Natural killer cell (primary cell): ENCODE measurements at regions not wholly inside any gene's neighbourhood (a gene's known extent, or its start where the extent isn't known, plus 50 kb on each side); places are given as distances from the start of the nearest gene placed in this dataset.
"Not testable (repeated sequence)": the region's sequence is repeated elsewhere in the genome, so short reads cannot be mapped to it uniquely, and the experiment has no call there.

Source experiments
- ATAC-seq, 3 donors: fragments of 150-1000 bp in 2 of 3; fragments of 200-7000 bp in 1 of 3; cut with Tn5 transposase; 1 replicate in 1 of 3; 2 replicates in 2 of 3; pipeline ENCODE4 v1.10.0; 2021; ENCODE audit warnings: mild to moderate bottlenecking in 2 of 3, moderate library complexity in 2 of 3
- DNase-seq, 2 donors: peaks; one replicate each; pipeline versions ENCODE4 v3.0.0 to v3.0.0-alpha.2; 2013 to 2021; ENCODE audit warnings: mixed read lengths in 1 of 2
- H3K27ac ChIP-seq: one replicate; pipeline ENCODE4 v1.5.1; 2013; ENCODE audit warnings: mild to moderate bottlenecking, low read length
- H3K27me3 ChIP-seq: one replicate; pipeline ENCODE4 v1.6.1; 2013; ENCODE audit warnings: low read length; ENCODE audit not compliant: control insufficient read depth, insufficient read depth
- H3K36me3 ChIP-seq: one replicate; pipeline ENCODE4 v1.6.1; 2013; ENCODE audit warnings: low read length; ENCODE audit not compliant: control insufficient read depth, insufficient read depth
- H3K4me1 ChIP-seq: one replicate; pipeline ENCODE4 v1.6.1; 2013; ENCODE audit warnings: low read length; ENCODE audit not compliant: control insufficient read depth, insufficient read depth
- H3K4me3 ChIP-seq: one replicate; pipeline ENCODE4 v1.5.1; 2013; ENCODE audit warnings: low read length
- H3K9me3 ChIP-seq: one replicate; pipeline ENCODE4 v1.6.1; 2013; ENCODE audit warnings: low read length; ENCODE audit not compliant: control insufficient read depth, insufficient read depth
- H3K27ac Mint-ChIP-seq, 2 donors: one replicate each; pipeline ENCODE4 v1.8.0; 2022; ENCODE audit warnings: mild to moderate bottlenecking in 2 of 2, mixed read lengths in 2 of 2, moderate library complexity in 1 of 2
- H3K27me3 Mint-ChIP-seq, 2 donors: one replicate each; pipeline ENCODE4 v1.8.0; 2022; ENCODE audit warnings: low read depth in 2 of 2, mixed read lengths in 2 of 2
- H3K36me3 Mint-ChIP-seq: one replicate; pipeline ENCODE4 v1.8.0; 2022; ENCODE audit warnings: mixed read lengths
- H3K4me1 Mint-ChIP-seq, 2 donors: one replicate each; pipeline ENCODE4 v1.8.0; 2022; ENCODE audit warnings: mixed read lengths in 2 of 2
- H3K4me3 Mint-ChIP-seq: one replicate; pipeline ENCODE4 v1.8.0; 2022; ENCODE audit warnings: mild to moderate bottlenecking, moderate library complexity, mixed read lengths
- H3K9me3 Mint-ChIP-seq, 2 donors: one replicate each; pipeline ENCODE4 v1.8.0; 2022; ENCODE audit warnings: mixed read lengths in 2 of 2
- CTCF ChIP-seq: fragments of 200-600 bp; IDR thresholded peaks from one replicate; pipeline ENCODE4 v1.8.0; 2022; ENCODE audit warnings: antibody characterized with exemption
- WGBS: methylation state at CpG from one replicate; pipeline ENCODE4 v1.1.7; 2013; ENCODE audit warnings: missing lambda C conversion rate; ENCODE audit not compliant: insufficient coverage; 5-methylcytosine and 5-hydroxymethylcytosine counted together
- intact Hi-C: fragments of 100-400 bp; cut with micrococcal nuclease; formaldehyde crosslinking; loops from one replicate; pipeline ENCODE4 v1.14.2; 2022

DNA sequence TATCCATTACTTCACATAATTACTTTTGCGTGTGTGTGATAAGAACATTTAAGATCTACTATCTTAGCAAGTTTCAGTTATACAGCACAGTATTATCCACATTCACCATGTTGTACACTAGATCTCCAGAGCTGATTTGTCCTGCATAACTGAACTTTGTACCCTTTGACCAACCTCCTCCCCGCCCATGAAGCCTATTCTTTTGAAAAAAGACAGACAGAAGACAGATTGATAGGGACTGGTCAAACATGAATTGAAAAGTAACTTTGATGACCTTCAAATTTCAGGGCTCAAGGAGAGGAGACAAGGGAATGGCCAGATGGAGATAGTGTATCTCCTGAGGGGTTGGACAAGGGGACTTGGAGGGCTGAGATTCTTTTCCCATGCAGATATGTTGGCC, 96.3 kb downstream of the CMC2 start:
- Mint-ChIP-seq H3K4me3 (no peak overlapping the region), H3K27ac (no peak overlapping the region), H3K4me1 (no peaks in the 10 kb centered on the region), H3K9me3 (peaks cover 0 to 3% of the 10 kb centered on the region in 2 donors), H3K36me3 (no peaks in the 10 kb centered on the region), H3K27me3 (peaks cover 4 to 11% of the 10 kb centered on the region in 2 donors)
- TF ChIP-seq CTCF, result no peak
- DNase-seq (no peak), ATAC-seq (no peak)
- H3K27me3 ChIP-seq, result no peaks in the 10 kb centered on the region
- H3K27ac ChIP-seq, result no peak overlapping the region
- no peaks in the 10 kb centered on the region for H3K36me3 ChIP-seq
- H3K9me3 ChIP-seq, result no peaks in the 10 kb centered on the region
- WGBS, result 84% methylated on average over 2 of the region's 2 CpGs
- no peaks in the 10 kb centered on the region for H3K4me1 ChIP-seq
- intact Hi-C loops, result no loop called here
- H3K4me3 ChIP-seq, result no peak overlapping the region

GRCh38 chr16:80909720-80910119, 97.0 kb downstream of the CMC2 start:
- H3K4me3 ChIP-seq, result no peak overlapping the region
- intact Hi-C loops, result no loop called here
- H3K4me1 Mint-ChIP-seq, result no peaks in the 10 kb centered on the region
- H3K9me3 ChIP-seq, result no peaks in the 10 kb centered on the region
- no peak overlapping the region for H3K27ac ChIP-seq
- ATAC-seq, result no peak
- no peak overlapping the region for H3K4me3 Mint-ChIP-seq
- H3K36me3 ChIP-seq, result no peaks in the 10 kb centered on the region
- 31% methylated on average over 2 of the region's 3 CpGs for WGBS
- H3K27me3 ChIP-seq, result no peaks in the 10 kb centered on the region
- TF ChIP-seq CTCF, result no peak
- DNase-seq, result no peak
- H3K4me1 ChIP-seq, result no peaks in the 10 kb centered on the region
- H3K27ac Mint-ChIP-seq, result no peak overlapping the region
- H3K9me3 Mint-ChIP-seq, result peaks cover 0 to 3% of the 10 kb centered on the region in 2 donors
- H3K27me3 Mint-ChIP-seq, result peaks cover 4 to 11% of the 10 kb centered on the region in 2 donors
- no peaks in the 10 kb centered on the region for H3K36me3 Mint-ChIP-seq

DNA sequence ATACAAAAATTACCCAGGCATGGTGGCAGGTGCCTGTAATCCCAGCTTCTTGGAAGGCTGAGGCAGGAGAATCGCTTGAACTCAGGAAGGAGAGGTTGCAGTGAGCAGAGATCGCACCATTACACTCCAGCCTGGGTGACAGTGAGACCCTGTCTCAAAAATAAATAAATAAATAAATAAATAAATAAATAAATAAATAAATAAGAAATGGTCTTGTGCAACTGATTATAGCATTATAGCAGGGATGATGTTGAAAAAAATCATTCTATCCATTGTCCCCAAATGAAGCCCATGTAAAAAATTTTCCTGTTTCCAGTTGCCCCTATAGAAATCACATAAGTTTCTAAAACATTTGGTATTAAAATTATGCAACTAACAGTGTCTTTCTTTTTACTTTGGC, 100.5 kb downstream of the CMC2 start:
- H3K27ac Mint-ChIP-seq, DNase-seq, H3K36me3 ChIP-seq, H3K9me3 Mint-ChIP-seq, H3K36me3 Mint-ChIP-seq, ATAC-seq, H3K27me3 ChIP-seq, H3K4me1 ChIP-seq, H3K4me3 ChIP-seq, H3K27ac ChIP-seq, H3K4me3 Mint-ChIP-seq, H3K4me1 Mint-ChIP-seq, intact Hi-C loops, H3K9me3 ChIP-seq: not testable (repeated sequence)
- peaks cover 0 to 11% of the 10 kb centered on the region in 2 donors for H3K27me3 Mint-ChIP-seq
- WGBS, result 60% methylated on average over 1 of the region's 2 CpGs

- no peak overlapping the region for H3K4me3 ChIP-seq
- Mint-ChIP-seq H3K27ac (no peak overlapping the region), H3K27me3 (no peaks in the 10 kb centered on the region), H3K4me1 (no peaks in the 10 kb centered on the region), H3K36me3 (no peaks in the 10 kb centered on the region), H3K4me3 (no peak overlapping the region), H3K9me3 (no peaks in the 10 kb centered on the region)
- H3K36me3 ChIP-seq, result no peaks in the 10 kb centered on the region
- H3K27ac ChIP-seq, result no peak overlapping the region
- TF ChIP-seq CTCF, result no peak
- no peaks in the 10 kb centered on the region for H3K9me3 ChIP-seq
- WGBS, result 87% methylated on average over 5 of the region's 5 CpGs
- no peaks in the 10 kb centered on the region for H3K27me3 ChIP-seq
- ATAC-seq, result no peak
- DNase-seq, result no peak
- intact Hi-C loops, result no loop called here
- H3K4me1 ChIP-seq, result no peaks in the 10 kb centered on the region
These were observed 99.2 kb upstream of the CDYL2 start for GRCh38 chr16:80903616-80904015.
